Adipocyte (in vitro differentiated cells): ENCODE measurements at regions not wholly inside any gene's neighbourhood (a gene's known extent, or its start where the extent isn't known, plus 50 kb on each side); places are given as distances from the start of the nearest gene placed in this dataset.

Experiments used
- DNase-seq: peaks from one replicate; pipeline ENCODE4 v3.0.0-alpha.2; 2015; ENCODE audit warnings: low read depth
- H3K27me3 ChIP-seq: replicated peaks from 2 replicates; pipeline ENCODE4 v1.7.0; 2013; ENCODE audit warnings: mild to moderate bottlenecking, low read length, moderate library complexity; ENCODE audit not compliant: control insufficient read depth, insufficient read depth
- H3K36me3 ChIP-seq: 2 replicates; pipeline ENCODE4 v1.7.0; 2013; ENCODE audit warnings: low read length, mild to moderate bottlenecking, moderate library complexity; ENCODE audit not compliant: control insufficient read depth, insufficient read depth, severe bottlenecking
- H3K4me1 ChIP-seq: 2 replicates; pipeline ENCODE4 v1.7.0; 2013; ENCODE audit warnings: mild to moderate bottlenecking, low read length, moderate library complexity; ENCODE audit not compliant: control insufficient read depth, insufficient read depth
- H3K4me3 ChIP-seq: 2 replicates; pipeline ENCODE4 v1.7.0; 2013; ENCODE audit warnings: mild to moderate bottlenecking, low read length, moderate library complexity
- H3K9ac ChIP-seq: 2 replicates; pipeline ENCODE4 v1.7.0; 2013; ENCODE audit warnings: mild to moderate bottlenecking, low read length, moderate library complexity
- H3K9me3 ChIP-seq: 2 replicates; pipeline ENCODE4 v1.7.0; 2013; ENCODE audit warnings: mild to moderate bottlenecking, low read length, moderate library complexity; ENCODE audit not compliant: control insufficient read depth

GRCh38 chr10:124181656-124182055 is 88.3 kb upstream of the CHST15 start:
- Histone ChIP-seq H3K36me3 (no peaks in the 10 kb centered on the region), H3K4me3 (no peak overlapping the region), H3K9ac (no peak overlapping the region), H3K4me1 (no peaks in the 10 kb centered on the region), H3K27me3 (peaks cover 3% of the 10 kb centered on the region), H3K9me3 (no peaks in the 10 kb centered on the region)
- no peak for DNase-seq

- H3K9me3 ChIP-seq = no peaks in the 10 kb centered on the region
- no peaks in the 10 kb centered on the region for H3K36me3 ChIP-seq
- H3K9ac ChIP-seq = no peak overlapping the region
- peak; percentile 30 for DNase-seq
- peaks cover 3% of the 10 kb centered on the region for H3K27me3 ChIP-seq
- H3K4me1 ChIP-seq = no peaks in the 10 kb centered on the region
- no peak overlapping the region for H3K4me3 ChIP-seq
These were observed 87.7 kb upstream of the CHST15 start for GRCh38 chr10:124180947-124181549.

- Histone ChIP-seq H3K9ac (no peak overlapping the region), H3K36me3 (no peaks in the 10 kb centered on the region), H3K4me3 (no peak overlapping the region), H3K9me3 (no peaks in the 10 kb centered on the region), H3K4me1 (no peaks in the 10 kb centered on the region), H3K27me3 (peaks cover 3% of the 10 kb centered on the region)
- no peak for DNase-seq
These were observed 86.8 kb upstream of the CHST15 start for GRCh38 chr10:124180044-124180745.

GRCh38 chr10:124179308-124180043 is 86.1 kb upstream of the CHST15 start:
- Histone ChIP-seq H3K4me1 (no peaks in the 10 kb centered on the region), H3K36me3 (no peaks in the 10 kb centered on the region), H3K9me3 (no peaks in the 10 kb centered on the region), H3K4me3 (no peak overlapping the region), H3K9ac (no peak overlapping the region), H3K27me3 (peaks cover 3% of the 10 kb centered on the region)
- DNase-seq = no peak

- H3K4me1 ChIP-seq = no peaks in the 10 kb centered on the region
- no peaks in the 10 kb centered on the region for H3K9me3 ChIP-seq
- no peak overlapping the region for H3K4me3 ChIP-seq
- no peak for DNase-seq
- no peaks in the 10 kb centered on the region for H3K36me3 ChIP-seq
- peaks cover 15% of the 10 kb centered on the region for H3K27me3 ChIP-seq
- H3K9ac ChIP-seq = no peak overlapping the region
These were observed 83.8 kb upstream of the CHST15 start for GRCh38 chr10:124177180-124177518.

- peaks cover 4% of the 10 kb centered on the region for H3K9me3 ChIP-seq
- peaks cover 19% of the 10 kb centered on the region for H3K27me3 ChIP-seq
- DNase-seq = peak; percentile 16
- H3K4me3 ChIP-seq = no peak overlapping the region
- H3K4me1 ChIP-seq = no peaks in the 10 kb centered on the region
- no peak overlapping the region for H3K9ac ChIP-seq
- H3K36me3 ChIP-seq = no peaks in the 10 kb centered on the region
These were observed 83.2 kb upstream of the CHST15 start for GRCh38 chr10:124176349-124177179.

- H3K9me3 ChIP-seq = peaks cover 11% of the 10 kb centered on the region
- no peaks in the 10 kb centered on the region for H3K36me3 ChIP-seq
- peaks cover 27% of the 10 kb centered on the region for H3K27me3 ChIP-seq
- no peaks in the 10 kb centered on the region for H3K4me1 ChIP-seq
- no peak for DNase-seq
- no peak overlapping the region for H3K4me3 ChIP-seq
- no peak overlapping the region for H3K9ac ChIP-seq
These were observed 82.4 kb upstream of the CHST15 start for GRCh38 chr10:124175701-124176348.

GRCh38 chr10:124174673-124175645 is 81.6 kb upstream of the CHST15 start:
- Histone ChIP-seq H3K9ac (no peak overlapping the region), H3K4me1 (no peaks in the 10 kb centered on the region), H3K27me3 (peaks cover 29% of the 10 kb centered on the region), H3K9me3 (peaks cover 15% of the 10 kb centered on the region), H3K4me3 (no peak overlapping the region), H3K36me3 (no peaks in the 10 kb centered on the region)
- peak; percentile 19 for DNase-seq

GRCh38 chr10:124174071-124174566 is 80.7 kb upstream of the CHST15 start:
- peaks cover 15% of the 10 kb centered on the region for H3K9me3 ChIP-seq
- no peaks in the 10 kb centered on the region for H3K4me1 ChIP-seq
- no peak for DNase-seq
- peaks cover 31% of the 10 kb centered on the region for H3K27me3 ChIP-seq
- H3K9ac ChIP-seq = no peak overlapping the region
- no peaks in the 10 kb centered on the region for H3K36me3 ChIP-seq
- no peak overlapping the region for H3K4me3 ChIP-seq
